K562 (cell line): ENCODE measurements at regions not wholly inside any gene's neighbourhood (a gene's known extent, or its start where the extent isn't known, plus 50 kb on each side); places are given as distances from the start of the nearest gene placed in this dataset.

Source experiments
- ATAC-seq: fragments of 200-7000 bp; cut with Tn5 transposase; 3 replicates; pipeline ENCODE4 v1.9.1; 2020; ENCODE audit warnings: moderate library complexity
- BruUV-seq: library from RNA; stranded (reverse); fragments of 400-500 nt; replicated peaks from 2 replicates; lab custom pipeline; 2021; lab: Mats Ljungman, UMichigan
- CTCF ChIA-PET: fragments of 300-600 bp; formaldehyde crosslinking; extraction: SDS; loops from one replicate; lab custom pipeline; 2021; ENCODE audit warnings: low intra/inter-chr PET ratio; lab: Yijun Ruan, JAX
- POLR2A ChIA-PET: fragments of 300-600, 350-650 bp; sonication (Branson Sonifier 250); formaldehyde crosslinking; extraction: SDS; loops from one replicate; lab custom pipeline; 2021; ENCODE audit warnings: antibody characterized with exemption, inconsistent platforms; lab: Yijun Ruan, JAX
- DNase-seq, 4 experiments: peaks; one replicate each; pipeline versions ENCODE4 v3.0.0 to v3.0.0-alpha.2; 2011 to 2018; ENCODE audit warnings: low spot score in 3 of 4, mixed read lengths in 3 of 4; ENCODE audit errors: extremely low read depth in 1 of 4
- FAIRE-seq: peaks from 2 replicates; lab custom pipeline; 2011; peaks lifted over from hg19 to GRCh38; lab: Jason Lieb, UNC
- H2AFZ ChIP-seq: 2 replicates; pipeline ENCODE4 v1.6.0; 2011; ENCODE audit warnings: low read depth, low read length, control low read depth, inconsistent platforms
- H3K27ac ChIP-seq: fragments of 200-600 bp; 3 replicates; pipeline ENCODE4 v1.8.0; 2011; ENCODE audit warnings: low read depth, mild to moderate bottlenecking, control low read depth, inconsistent platforms, low read length, moderate library complexity, mixed read lengths; ENCODE audit errors: extremely low read depth
- H3K27me3 ChIP-seq, 2 experiments: fragments of 300-600 bp in 1 of 2; 2 replicates in 1 of 2; 3 replicates in 1 of 2; pipeline versions ENCODE4 v1.6.0 to v1.8.0; 2011; ENCODE audit warnings: inconsistent platforms in 2 of 2, low read length in 2 of 2, mild to moderate bottlenecking in 1 of 2, mixed read lengths in 1 of 2, moderate library complexity in 1 of 2; ENCODE audit not compliant: control insufficient read depth in 2 of 2, insufficient read depth in 2 of 2
- H3K36me3 ChIP-seq: fragments of 300-600 bp; 3 replicates; pipeline ENCODE4 v1.8.0; 2011; ENCODE audit warnings: mild to moderate bottlenecking, low read length, inconsistent platforms; ENCODE audit not compliant: control insufficient read depth, insufficient read depth
- H3K4me1 ChIP-seq, 2 experiments: fragments of 200-600 bp in 1 of 2; replicated peaks in 1 of 2; 2 replicates in 1 of 2; 3 replicates in 1 of 2; pipeline versions ENCODE4 v1.5.1 to v1.8.0; 2011; ENCODE audit warnings: inconsistent platforms in 2 of 2, low read length in 2 of 2, mild to moderate bottlenecking in 1 of 2, mixed read lengths in 1 of 2, moderate library complexity in 1 of 2; ENCODE audit not compliant: control insufficient read depth in 2 of 2, insufficient read depth in 2 of 2
- H3K4me2 ChIP-seq: 2 replicates; pipeline ENCODE4 v1.6.1; 2011; ENCODE audit warnings: low read length, control low read depth, inconsistent platforms, mixed read lengths; ENCODE audit not compliant: insufficient read depth
- H3K4me3 ChIP-seq: fragments of 200-600 bp; sonication (generic), shearing (Covaris generic); 2 replicates; pipeline ENCODE4 v1.5.1; 2016; ENCODE audit warnings: control low read depth, inconsistent platforms
- H3K79me2 ChIP-seq: fragments of 200-600 bp; 3 replicates; pipeline ENCODE4 v1.8.0; 2011; ENCODE audit warnings: low read length, inconsistent platforms; ENCODE audit not compliant: control insufficient read depth, insufficient read depth
- H3K9ac ChIP-seq, 2 experiments: 2 replicates each; pipeline versions ENCODE4 v1.6.0 to v1.6.1; 2011; ENCODE audit warnings: low read depth in 2 of 2, low read length in 2 of 2, control low read depth in 1 of 2, inconsistent platforms in 1 of 2, mild to moderate bottlenecking in 1 of 2, mixed read lengths in 1 of 2; ENCODE audit not compliant: insufficient read depth in 1 of 2
- H3K9me1 ChIP-seq: one replicate; pipeline ENCODE4 v1.6.0; 2011; ENCODE audit warnings: inconsistent platforms, mild to moderate bottlenecking, low read length, moderate library complexity; ENCODE audit not compliant: control insufficient read depth, insufficient read depth
- H3K9me3 ChIP-seq: replicated peaks from 2 replicates; pipeline ENCODE4 v1.5.1; 2011; ENCODE audit warnings: low read depth, low read length, inconsistent platforms; ENCODE audit not compliant: control insufficient read depth, insufficient read depth
- H4K20me1 ChIP-seq: replicated peaks from 2 replicates; pipeline ENCODE4 v1.6.1; 2011; ENCODE audit warnings: low read length, inconsistent platforms, mixed read lengths; ENCODE audit not compliant: control insufficient read depth, insufficient read depth
- CBFB ChIP-seq: sonication (generic); formaldehyde crosslinking; IDR thresholded peaks from 2 replicates; pipeline ENCODE4 v1.4.0; 2020; ENCODE audit warnings: mild to moderate bottlenecking, missing genetic modification reagents
- E2F6 ChIP-seq, 2 experiments: IDR thresholded peaks; 2 replicates each; pipeline ENCODE4 v1.6.1; 2011; ENCODE audit warnings: borderline replicate concordance in 1 of 2, control low read depth in 1 of 2, low read depth in 1 of 2, low read length in 1 of 2, mild to moderate bottlenecking in 1 of 2, mixed read lengths in 1 of 2, moderate library complexity in 1 of 2; ENCODE audit not compliant: insufficient read depth in 1 of 2, insufficient read length in 1 of 2, poor library complexity in 1 of 2, severe bottlenecking in 1 of 2; ENCODE audit errors: extremely low read depth in 1 of 2
- SIN3B ChIP-seq: fragments of 450-650 bp; IDR thresholded peaks from 2 replicates; pipeline ENCODE4 v1.6.1; 2017; ENCODE audit warnings: low read depth, mild to moderate bottlenecking, moderate library complexity
- ZBTB33 ChIP-seq: sonication (generic); formaldehyde crosslinking; IDR thresholded peaks from 2 replicates; pipeline ENCODE4 v1.8.1; 2023; ENCODE audit warnings: mild to moderate bottlenecking, missing genetic modification reagents
- ZNF175 ChIP-seq: fragments of 200-800 bp; sonication (Bioruptor generic); IDR thresholded peaks from 2 replicates; pipeline ENCODE4 v1.6.1; 2016; ENCODE audit warnings: low read depth, mild to moderate bottlenecking, missing genetic modification characterization, missing compliant biosample characterization
- ZNF316 ChIP-seq: fragments of 450-650 bp; IDR thresholded peaks from 2 replicates; pipeline ENCODE4 v1.6.1; 2016
- WGBS: fragments of 100-300 bp; shearing (Covaris generic); methylation state at CpG from one replicate; pipeline ENCODE4 v1.1.6; 2016; ENCODE audit warnings: low coverage, mixed read lengths; ENCODE audit not compliant: insufficient coverage; ENCODE audit errors: missing lambda C conversion rate; 5-methylcytosine and 5-hydroxymethylcytosine counted together
- in situ Hi-C: fragments of 300-500 bp; cut with MboI; formaldehyde crosslinking; loops from 4 replicates; pipeline ENCODE4 v1.15.0; 2018; ENCODE audit warnings: inconsistent platforms, mixed read lengths
- intact Hi-C: fragments of 100-400 bp; cut with micrococcal nuclease; formaldehyde crosslinking; loops from 2 replicates; pipeline ENCODE4 v1.14.2; 2022

GRCh38 chr14:82238649-82239048, 705.0 kb upstream of the SEL1L start:
- no peak for DNase-seq
- no peak overlapping the region for H3K9ac ChIP-seq
- no TSS peak for BruUV-seq
- in situ Hi-C loops (no loop called here), intact Hi-C loops (no loop called here)
- no peak overlapping the region for H3K4me3 ChIP-seq
- ATAC-seq: no peak
- H3K4me2 ChIP-seq: no peak overlapping the region
- no peak overlapping the region for H3K27ac ChIP-seq
- H3K4me1 ChIP-seq: no peaks in the 10 kb centered on the region
- no peak overlapping the region for H2AFZ ChIP-seq
- ChIA-PET POLR2A (no interaction called here), CTCF (no interaction called here)
- no peaks in the 10 kb centered on the region for H3K27me3 ChIP-seq
- H3K9me3 ChIP-seq: no peaks in the 10 kb centered on the region
- no peak for TF ChIP-seq ZNF316
- TF ChIP-seq ZNF175 (CRISPR knock-in tag): no peak
- no peak for TF ChIP-seq CBFB (CRISPR knock-in tag)
- no peak for TF ChIP-seq ZBTB33
- TF ChIP-seq E2F6 (IDR thresholded peaks at IDR 0.05; ENCODE audit: borderline replicate concordance in 1 of 2, extremely low read depth in 1 of 2, insufficient read depth in 1 of 2, insufficient read length in 1 of 2, low read depth in 1 of 2, low read length in 1 of 2, poor library complexity in 1 of 2, severe bottlenecking in 1 of 2): no peak
- TF ChIP-seq SIN3B: no peak
- no peaks in the 10 kb centered on the region for H3K79me2 ChIP-seq
- H3K36me3 ChIP-seq: no peaks in the 10 kb centered on the region
- FAIRE-seq: no peak
- 4% methylated on average over 2 of the region's 2 CpGs for WGBS
- no peaks in the 10 kb centered on the region for H3K9me1 ChIP-seq
- H4K20me1 ChIP-seq: no peaks in the 10 kb centered on the region
